ELF-1 (cell line): ENCODE measurements at regions not wholly inside any gene's neighbourhood (a gene's known extent, or its start where the extent isn't known, plus 50 kb on each side); places are given as distances from the start of the nearest gene placed in this dataset.

Experiments
- DNase-seq: peaks from one replicate; pipeline ENCODE4 v3.0.0-alpha.2; 2016; ENCODE audit warnings: low read depth, low spot score

GRCh38 chr14:44712024-44712815 is 205.1 kb upstream of the FSCB start:
- DNase-seq = no peak

GRCh38 chr14:44701563-44702263 is 194.6 kb upstream of the FSCB start:
- peak; percentile 20 for DNase-seq

GRCh38 chr14:44700694-44701093 is 193.6 kb upstream of the FSCB start:
- no peak for DNase-seq

- DNase-seq = no peak
Observed at GRCh38 chr14:44700184-44700583, 193.1 kb upstream of the FSCB start.

GRCh38 chr14:44699391-44699790 is 192.3 kb upstream of the FSCB start:
- no peak for DNase-seq

GRCh38 chr14:44669496-44669895 is 162.4 kb upstream of the FSCB start:
- DNase-seq = no peak

GRCh38 chr14:44663136-44663535 is 156.1 kb upstream of the FSCB start:
- no peak for DNase-seq

- DNase-seq = no peak
Observed at GRCh38 chr14:44662250-44662891, 155.3 kb upstream of the FSCB start.

- no peak for DNase-seq
Observed at GRCh38 chr14:44658389-44658696, 151.3 kb upstream of the FSCB start.

GRCh38 chr14:44657696-44658388 is 150.8 kb upstream of the FSCB start:
- DNase-seq = peak; percentile 9

GRCh38 chr14:44657203-44657602 is 150.1 kb upstream of the FSCB start:
- no peak for DNase-seq

GRCh38 chr14:44654591-44654990 is 147.5 kb upstream of the FSCB start:
- DNase-seq = no peak

- no peak for DNase-seq
Observed at GRCh38 chr14:44653641-44654040, 146.6 kb upstream of the FSCB start.

- no peak for DNase-seq
Observed at GRCh38 chr14:44652640-44653039, 145.6 kb upstream of the FSCB start.

GRCh38 chr14:44649061-44649460 is 142.0 kb upstream of the FSCB start:
- no peak for DNase-seq

- no peak for DNase-seq
Observed at GRCh38 chr14:44640416-44640815, 133.3 kb upstream of the FSCB start.

GRCh38 chr14:44639781-44640385 is 132.8 kb upstream of the FSCB start:
- no peak for DNase-seq

GRCh38 chr14:44634692-44635091 is 127.6 kb upstream of the FSCB start:
- DNase-seq = no peak

GRCh38 chr14:44626423-44626822 is 119.3 kb upstream of the FSCB start:
- DNase-seq = no peak

- no peak for DNase-seq
Observed at GRCh38 chr14:44625098-44625497, 118.0 kb upstream of the FSCB start.

GRCh38 chr14:44620121-44621019 is 113.3 kb upstream of the FSCB start:
- no peak for DNase-seq
